ENCODE measurements at regions not wholly inside any gene's neighbourhood (a gene's known extent, or its start where the extent isn't known, plus 50 kb on each side); places are given as distances from the start of the nearest gene placed in this dataset.

DNA sequence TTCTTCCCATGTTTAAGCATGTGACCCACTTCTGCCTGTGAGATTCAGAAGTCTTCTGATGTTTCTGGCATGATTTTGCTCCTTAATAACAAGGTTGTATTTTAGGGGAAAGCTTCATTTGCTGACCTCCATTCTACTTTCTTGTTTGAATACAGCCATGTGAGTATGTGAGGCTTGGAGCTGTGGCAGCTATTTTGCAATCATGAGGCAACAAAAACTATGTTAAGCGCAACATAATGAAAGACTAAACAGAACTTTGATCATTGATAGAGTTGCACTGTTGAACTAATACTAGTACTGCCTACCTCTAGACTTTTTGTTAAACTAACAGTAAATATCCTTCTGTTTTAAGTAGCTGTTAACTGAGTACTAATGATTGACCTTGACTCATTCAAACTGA lies 203.8 kb upstream of the FAM3C start:
- ATAC-seq (no peak), DNase-seq (no peak)
- Histone ChIP-seq H3K27ac (no peak overlapping the region), H3K9me3 (no peaks in the 10 kb centered on the region), H3K36me3 (no peaks in the 10 kb centered on the region), H3K4me1 (no peaks in the 10 kb centered on the region), H3K4me3 (no peak overlapping the region), H3K27me3 (ENCODE audit: low read depth) (no peaks in the 10 kb centered on the region)
- TF ChIP-seq CTCF (IDR thresholded peaks at IDR 0.05), result no peak
- intact Hi-C loops (cut with DNase I), result no loop called here

DNA sequence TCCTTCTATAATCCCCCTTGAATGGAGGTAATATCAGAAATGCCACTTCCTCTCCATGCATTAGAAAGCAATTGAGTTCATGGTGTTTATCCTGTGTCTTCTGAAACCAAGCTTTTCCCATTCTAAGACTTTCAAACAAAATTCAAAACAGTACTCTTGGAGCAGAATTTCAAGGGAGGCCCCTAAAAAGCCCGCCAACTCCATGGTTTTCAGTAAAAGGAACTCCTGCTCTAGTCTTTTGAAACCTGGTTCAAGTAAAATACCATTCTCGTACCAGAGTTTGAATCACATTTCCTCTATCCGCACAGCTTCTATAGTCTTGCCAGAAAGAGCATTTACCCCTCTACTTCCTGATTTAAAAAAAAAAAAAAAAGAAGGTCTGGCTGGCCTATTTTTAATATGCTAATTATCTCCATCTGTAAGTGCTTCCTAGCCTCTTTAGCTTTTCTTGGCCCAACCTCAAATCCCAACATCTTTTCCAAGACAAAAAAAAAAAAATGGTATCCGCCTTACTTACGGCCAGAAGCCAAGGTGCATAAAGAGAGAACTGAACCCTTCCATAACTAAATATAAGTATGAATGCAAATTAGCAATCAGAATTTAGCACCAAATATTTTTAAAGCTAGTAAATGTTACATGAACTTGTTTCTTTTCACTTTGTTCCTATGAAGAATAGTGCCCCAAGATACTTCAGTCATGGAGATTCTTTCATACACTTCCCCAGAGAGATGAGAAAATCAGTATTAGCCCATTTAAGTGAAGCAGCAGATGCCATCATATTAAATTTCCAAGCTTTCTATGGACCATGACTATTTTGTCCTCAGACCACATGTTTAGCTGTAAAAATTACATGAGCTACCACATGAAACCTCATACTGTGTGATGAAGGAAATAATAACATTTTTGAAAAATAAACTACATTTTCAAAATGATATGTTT lies 199.9 kb upstream of the FAM3C start:
- intact Hi-C loops (cut with DNase I), result no loop called here
- Histone ChIP-seq H3K4me1 (no peaks in the 10 kb centered on the region), H3K27ac (no peak overlapping the region), H3K27me3 (ENCODE audit: low read depth) (no peaks in the 10 kb centered on the region), H3K9me3 (no peaks in the 10 kb centered on the region), H3K36me3 (no peaks in the 10 kb centered on the region), H3K4me3 (no peak overlapping the region)
- TF ChIP-seq CTCF (IDR thresholded peaks at IDR 0.05), result no peak
- ATAC-seq (no peak), DNase-seq (no peak)

DNA sequence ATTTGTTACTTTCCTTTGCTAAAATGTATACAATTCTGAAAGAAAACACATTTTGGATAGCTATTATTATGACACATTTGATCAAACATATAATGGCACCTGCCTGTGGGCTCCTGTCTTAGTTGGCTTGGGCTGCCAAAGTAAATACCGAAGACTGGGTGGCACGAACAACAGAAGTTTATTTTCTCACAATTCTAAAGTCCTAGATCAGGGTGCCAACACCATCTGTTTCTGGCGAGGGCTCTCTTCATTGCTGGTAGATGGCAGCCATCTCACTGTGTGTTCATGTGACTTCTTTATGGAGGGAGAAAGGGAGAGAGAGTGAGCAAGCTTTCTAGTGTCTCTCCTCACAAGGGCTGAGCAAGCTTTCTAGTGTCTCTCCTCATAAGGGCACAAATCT lies 195.8 kb upstream of the FAM3C start:
- TF ChIP-seq CTCF (IDR thresholded peaks at IDR 0.05), result no peak
- intact Hi-C loops (cut with DNase I), result no loop called here
- H3K27ac ChIP-seq, result no peak overlapping the region
- H3K9me3 ChIP-seq, result no peaks in the 10 kb centered on the region
- H3K36me3 ChIP-seq, result no peaks in the 10 kb centered on the region
- no peaks in the 10 kb centered on the region for H3K4me1 ChIP-seq
- no peak for ATAC-seq
- H3K27me3 ChIP-seq (ENCODE audit: low read depth), result no peaks in the 10 kb centered on the region
- DNase-seq, result no peak
- no peak overlapping the region for H3K4me3 ChIP-seq

DNA sequence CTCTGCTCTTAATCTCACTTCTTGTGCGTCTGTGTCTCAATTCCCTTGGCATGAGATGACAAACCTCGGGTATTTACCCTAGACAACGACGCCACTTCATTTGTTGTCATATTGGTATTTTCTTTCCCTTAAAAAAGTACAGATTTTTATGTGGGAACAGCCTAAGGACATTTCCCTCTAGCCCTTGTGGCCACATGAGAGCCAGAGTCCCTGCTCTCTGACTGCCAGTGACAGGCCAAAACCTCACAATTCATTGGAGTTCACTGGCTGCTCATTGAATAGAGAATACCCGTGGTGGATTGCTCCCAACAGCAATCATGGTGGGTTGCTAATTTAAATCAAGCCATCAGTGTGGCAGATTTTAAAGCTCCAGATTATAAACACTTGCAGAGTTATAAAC lies 191.3 kb upstream of the FAM3C start:
- intact Hi-C loops (cut with DNase I), result no loop called here
- H3K4me3 ChIP-seq, result no peak overlapping the region
- ATAC-seq, result no peak
- no peaks in the 10 kb centered on the region for H3K36me3 ChIP-seq
- H3K4me1 ChIP-seq, result no peaks in the 10 kb centered on the region
- DNase-seq, result no peak
- no peak for TF ChIP-seq CTCF (IDR thresholded peaks at IDR 0.05)
- H3K9me3 ChIP-seq, result no peaks in the 10 kb centered on the region
- no peak overlapping the region for H3K27ac ChIP-seq
- peaks cover 4% of the 10 kb centered on the region for H3K27me3 ChIP-seq (ENCODE audit: low read depth)

GRCh38 chr7:121582258-121582657 lies 186.2 kb upstream of the FAM3C start:
- H3K9me3 ChIP-seq, result no peaks in the 10 kb centered on the region
- DNase-seq, result no peak
- H3K4me3 ChIP-seq, result no peak overlapping the region
- no peak for TF ChIP-seq CTCF (IDR thresholded peaks at IDR 0.05)
- peaks cover 4% of the 10 kb centered on the region for H3K27me3 ChIP-seq (ENCODE audit: low read depth)
- H3K36me3 ChIP-seq, result no peaks in the 10 kb centered on the region
- H3K4me1 ChIP-seq, result no peaks in the 10 kb centered on the region
- no peak overlapping the region for H3K27ac ChIP-seq
- ATAC-seq, result no peak
- intact Hi-C loops (cut with DNase I), result no loop called here

Data from lower lobe of right lung (tissue), 2 donors.